ENCODE measurements at regions not wholly inside any gene's neighbourhood (a gene's known extent, or its start where the extent isn't known, plus 50 kb on each side); places are given as distances from the start of the nearest gene placed in this dataset.
"Not testable (repeated sequence)": the region's sequence is repeated elsewhere in the genome, so short reads cannot be mapped to it uniquely, and the experiment has no call there.

GRCh38 chr14:71380271-71380670 is 473.0 kb downstream of the PCNX1 start:
- CTCF ChIA-PET: interaction anchor here (0.5 kb wide), 1 partner anchor 234 kb away, joined by 3 read pairs; no protein-coding TSS in a partner anchor
- POLR2A ChIA-PET: interaction anchor here (0.7 kb wide), 1 partner anchor 166 kb away, joined by 3 read pairs; no protein-coding TSS in a partner anchor

- POLR2A ChIA-PET: no interaction called here
- CTCF ChIA-PET: no interaction called here
Measured at GRCh38 chr14:71381814-71382213, 474.6 kb downstream of the PCNX1 start.

- CTCF ChIA-PET: interaction anchor here (0.6 kb wide), 1 partner anchor 469 kb away, joined by 3 read pairs; no protein-coding TSS in a partner anchor
- POLR2A ChIA-PET: no interaction called here
Measured at GRCh38 chr14:71382315-71382714, 475.1 kb downstream of the PCNX1 start.

GRCh38 chr14:71383510-71383909 is 476.3 kb downstream of the PCNX1 start:
- ChIA-PET CTCF (no interaction called here), POLR2A (no interaction called here)

- ChIA-PET POLR2A (no interaction called here), CTCF (no interaction called here)
Measured at GRCh38 chr14:71384007-71384845, 477.0 kb downstream of the PCNX1 start.

- POLR2A ChIA-PET: no interaction called here
- CTCF ChIA-PET: interaction anchor here (0.5 to 0.7 kb wide), 2 partner anchors 20 to 249 kb away, joined by 3 to 4 read pairs; no protein-coding TSS in a partner anchor
Measured at GRCh38 chr14:71387753-71388152, 480.5 kb downstream of the PCNX1 start.

GRCh38 chr14:71388336-71388735 is 481.1 kb downstream of the PCNX1 start:
- CTCF ChIA-PET: interaction anchor here (0.5 kb wide), 1 partner anchor 21 kb away, joined by 3 read pairs; no protein-coding TSS in a partner anchor
- POLR2A ChIA-PET: no interaction called here

GRCh38 chr14:71388862-71389261 is 481.6 kb downstream of the PCNX1 start:
- ChIA-PET CTCF (no interaction called here), POLR2A (no interaction called here)

- ChIA-PET CTCF (no interaction called here), POLR2A (no interaction called here)
Measured at GRCh38 chr14:71394386-71394785, 487.1 kb downstream of the PCNX1 start.

- CTCF ChIA-PET: no interaction called here
- POLR2A ChIA-PET: no interaction called here
Measured at GRCh38 chr14:71395151-71395604, 487.9 kb downstream of the PCNX1 start.

GRCh38 chr14:71395636-71396035 is 488.4 kb downstream of the PCNX1 start:
- CTCF ChIA-PET: no interaction called here
- POLR2A ChIA-PET: no interaction called here

GRCh38 chr14:71396050-71396677 is 488.9 kb downstream of the PCNX1 start:
- ChIA-PET POLR2A (no interaction called here), CTCF (no interaction called here)

- ChIA-PET POLR2A (no interaction called here), CTCF (no interaction called here)
Measured at GRCh38 chr14:71397371-71397770, 490.1 kb downstream of the PCNX1 start.

- ChIA-PET POLR2A (no interaction called here), CTCF (interaction anchor here (0.8 to 1.4 kb wide), 2 partner anchors 72 to 74 kb away, joined by 4 read pairs; no protein-coding TSS in a partner anchor)
Measured at GRCh38 chr14:71398450-71398849, 491.2 kb downstream of the PCNX1 start.

GRCh38 chr14:71399057-71399487 is 491.8 kb downstream of the PCNX1 start:
- ChIA-PET CTCF (interaction anchor here (0.8 to 1.4 kb wide), 2 partner anchors 73 kb away, joined by 4 read pairs; no protein-coding TSS in a partner anchor), POLR2A (no interaction called here)

- POLR2A ChIA-PET: no interaction called here
- CTCF ChIA-PET: no interaction called here
Measured at GRCh38 chr14:71400871-71401321, 493.6 kb downstream of the PCNX1 start.

GRCh38 chr14:71402415-71402814 is 495.2 kb downstream of the PCNX1 start:
- POLR2A ChIA-PET, CTCF ChIA-PET: not testable (repeated sequence)

- CTCF ChIA-PET: interaction anchor here (0.6 to 2.2 kb wide), 4 partner anchors 189 to 349 kb away, joined by 3 to 8 read pairs (median 4); no protein-coding TSS in a partner anchor
- POLR2A ChIA-PET: interaction anchor here (0.7 kb wide), 1 partner anchor 211 kb away, joined by 7 read pairs; no protein-coding TSS in a partner anchor
Measured at GRCh38 chr14:71403656-71404055, 496.4 kb downstream of the PCNX1 start.

GRCh38 chr14:71405676-71406075 is 498.4 kb downstream of the PCNX1 start:
- ChIA-PET CTCF (interaction anchor here (1.1 kb wide), 1 partner anchor 9 kb away, joined by 3 read pairs; no protein-coding TSS in a partner anchor), POLR2A (no interaction called here)

GRCh38 chr14:71408362-71409030 is 501.2 kb downstream of the PCNX1 start:
- ChIA-PET POLR2A (no interaction called here), CTCF (no interaction called here)

All from activated CD8-positive, alpha-beta memory T cell treated with anti-CD3 and anti-CD28 coated beads for 36 hours (primary cell).